Esophagus mucosa (tissue), 1 donor: ENCODE measurements at regions not wholly inside any gene's neighbourhood (a gene's known extent, or its start where the extent isn't known, plus 50 kb on each side); places are given as distances from the start of the nearest gene placed in this dataset.
"Not testable (repeated sequence)": the region's sequence is repeated elsewhere in the genome, so short reads cannot be mapped to it uniquely, and the experiment has no call there.

Experiments used
- ATAC-seq: fragments of 200-7000 bp; cut with Tn5 transposase; one replicate; pipeline ENCODE4 v1.9.1; 2020
- donor health status: DM: yes; HTN: yes; CAD: no.

DNA sequence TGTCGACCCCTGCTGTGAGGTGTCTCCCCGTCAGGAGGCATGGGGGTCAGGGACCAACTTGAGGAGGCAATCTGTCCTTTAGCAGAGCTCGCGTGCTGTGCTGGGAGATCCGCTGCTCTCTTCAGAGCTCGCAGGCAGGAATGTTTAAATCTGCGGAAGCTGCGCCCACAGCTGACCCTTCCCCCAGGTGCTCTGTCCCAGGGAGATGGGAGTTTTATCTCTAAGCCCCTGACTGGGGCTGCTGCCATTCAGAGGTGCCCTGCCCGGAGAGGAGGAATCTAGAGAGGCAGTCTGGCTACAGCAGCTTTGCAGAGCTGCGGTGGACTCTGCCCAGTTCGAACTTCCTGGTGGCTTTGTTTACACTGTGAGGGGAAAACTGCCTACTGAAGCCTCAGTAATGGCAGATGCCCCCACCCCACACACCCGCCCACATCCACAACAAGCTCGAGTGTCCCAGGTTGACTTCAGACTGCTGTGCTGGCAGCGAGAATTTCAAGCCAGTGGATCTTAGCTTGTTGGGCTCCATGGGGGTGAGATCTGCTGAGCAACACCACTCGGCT is 133.1 kb downstream of the CENPC start:
- ATAC-seq, result not testable (repeated sequence)

DNA sequence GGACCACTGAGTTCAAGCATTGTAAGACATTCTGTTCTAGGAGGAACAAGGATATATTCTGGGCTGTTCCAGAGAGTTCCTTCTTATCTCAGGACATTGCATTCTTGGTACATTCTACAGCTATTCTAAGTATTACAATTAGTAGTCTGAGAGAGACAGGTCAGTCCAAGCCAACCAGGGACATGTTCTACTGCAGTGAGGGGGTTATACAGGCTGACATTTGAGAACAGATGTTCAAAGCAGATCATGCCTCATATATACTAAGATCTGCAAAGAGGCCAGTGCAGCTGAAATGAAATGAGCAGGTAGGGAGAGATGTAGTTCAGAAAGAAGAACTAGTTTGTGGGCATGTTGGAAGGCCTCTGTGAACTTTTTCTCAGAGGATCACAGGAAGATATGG is 142.0 kb downstream of the CENPC start:
- no peak for ATAC-seq

DNA sequence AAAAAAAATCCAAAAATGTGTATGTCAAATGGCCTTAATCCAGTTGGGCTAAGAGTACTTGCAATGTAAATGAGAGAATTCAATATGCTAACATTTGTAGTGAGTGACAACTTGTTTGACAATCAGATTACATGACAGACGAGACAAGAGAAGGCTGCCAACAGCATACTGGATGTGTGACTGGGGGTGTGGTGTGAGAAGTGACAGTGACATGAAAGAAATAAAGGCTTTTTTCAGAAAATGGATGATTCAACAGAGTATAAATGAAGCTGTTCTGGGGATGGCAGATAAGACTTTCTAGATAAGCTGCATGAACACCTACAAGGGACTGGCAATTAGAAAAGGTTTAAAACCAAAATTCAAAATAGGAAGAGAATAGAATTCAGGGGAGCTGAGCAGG is 143.4 kb downstream of the CENPC start:
- no peak for ATAC-seq

DNA sequence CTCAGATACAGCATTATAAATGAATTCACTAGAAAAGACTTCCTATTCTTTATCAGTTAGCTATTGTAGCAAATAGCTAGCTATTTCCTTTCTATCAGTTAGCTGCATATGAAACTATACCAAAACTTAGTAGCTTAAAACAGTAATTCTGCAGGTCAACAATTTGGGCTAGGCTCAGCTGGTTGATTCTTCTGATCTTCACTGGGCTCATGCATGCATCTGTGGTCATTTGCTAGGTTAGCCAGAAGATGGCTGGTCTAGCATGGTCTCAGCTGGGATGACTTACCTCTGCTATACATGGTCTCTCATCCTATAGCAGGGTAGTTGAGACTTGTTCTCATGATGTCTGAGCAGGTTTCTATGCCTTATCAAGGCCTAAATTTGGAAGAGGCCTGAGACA is 147.4 kb downstream of the CENPC start:
- ATAC-seq, result no peak

DNA sequence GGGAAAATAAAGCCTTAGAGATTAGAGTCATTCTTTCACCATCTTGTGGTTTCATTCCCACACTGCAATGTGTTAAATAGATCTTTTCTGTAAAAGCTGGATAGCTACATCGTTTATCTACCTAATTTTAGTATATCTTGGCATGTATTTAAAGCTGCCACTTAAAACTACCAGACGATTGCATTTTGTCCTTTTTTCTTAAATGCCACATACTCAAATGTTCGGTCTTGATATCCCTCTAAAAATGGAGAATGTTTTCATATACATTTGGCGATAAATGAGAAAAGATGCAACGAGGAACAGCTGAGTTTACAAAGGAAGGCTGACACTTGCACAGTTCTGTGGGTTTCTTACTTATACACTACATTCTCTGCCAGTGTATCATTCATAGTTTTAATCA is 148.3 kb downstream of the CENPC start:
- no peak for ATAC-seq

DNA sequence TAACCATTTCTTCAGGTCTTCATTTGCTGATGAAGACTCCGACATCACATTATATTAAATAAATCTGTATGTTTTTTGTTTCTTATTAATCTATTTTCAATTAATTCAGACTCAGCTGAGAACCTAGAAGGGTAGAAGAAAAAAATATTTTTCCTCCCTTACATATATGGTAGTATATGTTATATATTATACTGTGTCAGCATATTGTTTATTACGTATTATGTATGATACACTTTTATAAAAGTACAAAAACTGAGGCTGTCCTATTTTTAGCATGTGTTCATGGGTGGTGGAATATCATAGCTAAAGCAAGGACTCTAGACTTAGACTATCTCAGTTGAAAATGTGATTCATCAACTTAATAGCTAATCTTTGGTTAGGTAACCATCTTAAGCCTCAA is 149.3 kb downstream of the CENPC start:
- no peak for ATAC-seq

DNA sequence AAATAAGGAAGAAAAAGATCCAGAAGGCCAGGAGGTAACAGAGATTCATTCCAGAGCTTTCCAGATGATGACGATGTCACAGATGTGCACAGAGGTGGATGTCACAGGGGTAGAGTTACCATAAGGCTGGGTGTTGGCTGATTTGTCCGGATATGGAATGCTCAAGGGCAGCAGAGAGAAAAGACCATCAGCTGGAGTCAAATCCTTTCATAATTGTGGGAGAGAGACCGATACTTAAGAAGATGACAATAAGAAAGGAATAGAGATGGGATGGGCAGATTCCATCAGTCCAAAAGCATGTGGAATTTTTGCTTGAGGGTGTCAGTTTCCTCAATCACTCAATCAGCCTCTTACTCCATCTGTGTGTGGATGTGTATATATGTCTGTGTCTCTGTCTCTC is 150.4 kb downstream of the CENPC start:
- no peak for ATAC-seq

DNA sequence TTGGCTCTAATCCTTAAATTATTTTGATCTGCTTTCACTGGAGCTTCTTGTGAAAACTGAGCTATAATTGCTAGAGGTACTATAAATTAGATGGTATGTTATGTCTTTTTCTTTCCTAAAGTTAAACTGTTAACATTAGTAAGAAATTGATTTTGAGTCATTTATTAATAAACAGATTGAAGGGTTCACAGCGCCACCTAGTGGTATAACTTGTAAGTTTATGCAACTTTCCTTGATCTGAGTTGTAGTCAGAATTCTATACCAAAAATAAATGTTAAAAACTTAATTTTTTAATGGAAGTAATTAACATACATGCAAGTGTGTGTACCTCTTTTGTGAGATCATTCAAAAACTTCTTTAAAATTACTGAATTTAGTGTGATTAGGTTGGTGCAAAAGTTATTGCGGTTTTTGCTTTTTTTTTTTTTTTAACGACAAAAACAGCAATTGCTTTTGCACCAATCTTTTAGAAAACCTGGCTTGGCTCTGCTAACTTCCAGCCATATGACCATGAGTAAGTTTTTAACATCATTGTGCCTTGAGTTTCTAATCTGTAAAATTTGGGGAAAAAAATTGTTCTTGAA is 151.5 kb downstream of the CENPC start:
- no peak for ATAC-seq

DNA sequence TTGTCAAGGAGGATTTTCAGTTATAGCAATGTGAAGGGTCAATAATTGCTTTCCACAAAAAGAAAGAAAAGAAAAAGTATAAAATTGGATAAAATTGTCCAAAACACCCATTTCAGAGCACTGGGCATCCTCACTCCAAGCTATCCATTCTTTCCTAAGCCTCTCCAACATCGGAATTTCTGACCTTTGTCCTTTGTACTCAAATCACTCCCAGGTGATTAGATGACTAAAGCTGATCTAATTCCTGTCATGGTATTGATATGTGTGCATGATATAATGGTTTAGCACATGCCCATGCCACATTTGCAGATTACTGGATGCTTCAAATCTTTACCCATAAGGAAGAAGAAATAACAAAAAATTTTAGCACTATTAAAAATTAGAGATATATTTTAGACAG is 152.3 kb downstream of the CENPC start:
- no peak for ATAC-seq

DNA sequence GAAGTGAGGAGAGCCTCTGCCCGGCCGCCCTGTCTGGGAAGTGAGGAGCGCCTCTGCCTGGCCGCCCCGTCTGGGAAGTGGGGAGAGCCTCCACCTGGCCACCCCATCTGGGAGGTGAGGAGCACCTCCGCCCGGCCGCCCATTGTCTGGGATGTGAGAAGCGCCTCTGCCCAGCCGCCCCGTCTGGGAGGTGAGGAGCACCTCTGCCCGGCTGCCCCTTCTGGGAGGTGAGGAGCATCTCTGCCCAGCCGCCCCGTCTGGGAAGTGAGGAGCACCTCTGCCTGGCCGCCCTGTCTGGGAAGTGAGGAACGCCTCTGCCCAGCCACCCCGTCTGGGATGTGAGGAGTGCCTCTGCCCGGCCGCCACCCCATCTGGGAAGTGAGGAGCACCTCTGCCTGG is 163.9 kb downstream of the CENPC start:
- not testable (repeated sequence) for ATAC-seq

DNA sequence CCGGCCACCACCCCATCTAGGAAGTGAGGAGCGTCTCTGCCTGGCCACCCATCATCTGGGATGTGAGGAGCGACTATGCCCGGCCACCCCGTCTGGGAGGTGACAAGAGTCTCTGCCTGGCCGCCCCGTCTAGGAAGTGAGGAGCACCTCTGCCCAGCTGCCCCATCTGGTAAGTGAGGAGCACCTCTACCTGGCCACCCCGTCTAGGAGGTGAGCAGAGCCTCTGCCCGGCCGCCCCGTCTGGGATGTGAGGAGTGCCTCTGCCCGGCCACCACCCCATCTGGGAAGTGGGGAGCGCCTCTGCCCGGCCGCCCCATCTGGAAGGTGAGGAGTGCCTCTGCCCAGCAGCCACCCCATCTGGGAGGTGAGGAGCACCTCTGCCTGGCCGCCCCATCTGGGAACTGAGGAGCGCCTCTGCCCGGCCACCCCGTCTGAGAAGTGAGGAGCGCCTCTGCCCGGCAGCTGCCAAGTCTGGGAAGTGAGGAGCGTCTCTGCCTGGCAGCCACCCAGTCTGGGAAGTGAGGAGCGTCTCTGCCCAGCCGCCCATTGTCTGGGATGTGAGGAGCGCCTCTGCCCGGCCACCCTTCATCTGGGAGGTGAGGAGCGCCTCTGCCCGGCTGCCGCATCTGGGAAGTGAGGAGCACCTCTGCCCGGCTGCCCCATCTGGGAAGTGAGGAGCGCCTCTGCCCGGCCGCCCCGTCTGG is 164.4 kb downstream of the CENPC start:
- ATAC-seq, result not testable (repeated sequence)

DNA sequence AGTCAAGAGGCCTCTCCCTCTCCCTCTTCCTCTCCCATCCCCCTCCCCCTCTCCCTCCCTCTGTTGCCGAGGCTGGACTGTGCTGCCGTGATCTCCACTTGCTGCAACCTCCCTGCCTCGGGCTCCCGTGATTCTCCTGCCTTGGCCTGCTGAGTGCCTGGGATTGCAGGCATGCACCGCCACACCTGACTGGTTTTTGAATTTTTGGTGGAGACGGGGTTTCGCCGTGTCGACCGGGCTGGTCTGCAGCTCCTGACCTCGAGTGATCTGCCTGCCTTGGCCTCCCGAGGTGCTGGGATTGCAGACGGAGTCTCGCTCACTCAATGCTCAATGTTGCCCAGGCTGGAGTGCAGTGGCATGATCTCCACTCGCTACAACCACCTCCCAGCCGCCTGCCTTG is 165.1 kb downstream of the CENPC start:
- ATAC-seq, result no peak

DNA sequence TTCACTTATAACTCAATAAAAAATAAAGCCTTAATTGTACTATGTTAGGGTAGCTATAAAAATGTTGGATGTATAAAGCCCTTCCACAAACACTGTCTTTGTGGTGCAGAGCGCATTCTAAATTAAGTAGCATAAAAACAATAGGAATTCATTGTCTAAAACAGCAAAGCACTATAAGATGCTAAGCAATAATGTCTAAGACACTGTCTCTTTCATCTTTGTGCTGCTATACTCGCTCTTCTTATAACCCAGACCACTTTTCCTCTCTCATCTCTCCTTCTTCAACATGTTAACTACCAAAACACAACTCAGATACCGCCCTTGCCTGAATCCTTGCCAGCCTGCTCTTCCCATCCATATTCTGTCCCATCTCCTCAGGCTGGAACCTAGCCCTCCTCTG is 170.0 kb downstream of the CENPC start:
- no peak for ATAC-seq

DNA sequence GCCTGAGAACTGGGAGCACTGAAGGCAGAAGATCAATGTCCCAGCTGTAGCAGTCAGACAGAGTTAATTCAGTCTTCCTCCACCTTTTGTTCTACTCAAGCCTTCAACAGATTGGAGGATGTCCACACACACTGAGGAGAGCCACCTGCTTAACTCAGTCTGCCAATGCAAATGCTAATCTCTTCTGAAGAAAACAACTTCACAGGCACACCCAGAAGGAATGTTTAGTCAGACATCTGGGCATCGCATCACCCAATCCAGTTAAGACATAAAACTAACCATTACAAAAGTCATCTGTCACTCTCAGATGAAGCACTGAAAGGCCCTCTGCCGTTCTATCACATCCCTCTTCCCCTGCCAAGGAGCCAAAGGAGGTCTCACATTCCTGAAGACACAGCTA is 173.7 kb downstream of the CENPC start:
- no peak for ATAC-seq

DNA sequence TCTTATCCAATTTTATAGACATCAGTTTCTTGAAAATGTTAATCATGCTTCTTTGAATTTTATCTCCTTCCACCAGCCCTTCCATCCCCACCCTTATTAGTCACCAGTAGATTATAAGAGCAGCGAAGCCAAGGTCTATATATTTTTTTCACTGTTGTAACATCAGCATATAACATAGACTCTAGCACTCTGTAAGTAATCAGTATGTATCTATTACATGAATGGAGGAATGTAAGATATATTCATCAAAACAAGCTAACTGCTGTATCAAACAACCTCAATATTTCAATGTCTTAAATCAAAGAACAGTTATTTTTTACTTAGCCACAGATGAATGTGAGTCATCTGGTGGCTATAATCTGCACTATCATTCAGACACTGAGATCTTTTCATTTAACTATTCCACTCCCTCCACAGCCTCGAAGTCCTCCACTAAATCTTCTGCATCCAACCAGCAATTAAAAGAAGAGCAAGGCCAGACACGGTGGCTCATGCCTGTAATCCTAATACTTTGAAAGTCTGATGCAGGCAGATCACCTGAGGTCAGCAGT is 178.9 kb downstream of the CENPC start:
- ATAC-seq, result no peak

DNA sequence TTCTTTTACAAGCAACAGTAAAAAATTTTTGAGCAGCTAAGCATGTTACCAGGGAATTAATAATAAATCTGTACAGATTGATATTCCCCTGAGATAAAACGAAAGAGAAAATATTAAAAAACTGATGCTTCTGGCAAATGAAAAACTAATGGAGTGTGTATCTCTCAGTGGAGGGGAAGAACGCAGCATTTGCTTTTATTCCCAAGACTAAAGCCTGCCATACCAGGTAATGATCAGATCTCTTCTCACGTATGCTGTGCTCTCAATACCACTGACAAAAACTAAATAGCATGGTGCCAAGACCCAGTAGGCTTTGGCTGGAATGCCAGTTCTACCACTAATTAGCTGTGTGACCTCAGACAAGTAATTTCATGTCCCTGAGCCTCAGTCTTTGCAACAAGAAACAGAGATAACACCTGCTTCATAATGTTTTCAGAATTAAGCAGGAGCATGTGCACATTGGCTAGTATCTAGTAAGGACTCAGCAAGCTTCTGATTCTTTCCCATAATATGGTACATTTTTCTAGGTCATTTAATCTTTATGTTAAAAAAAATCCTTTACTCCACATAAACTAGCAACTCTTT is 179.6 kb downstream of the CENPC start:
- no peak for ATAC-seq

DNA sequence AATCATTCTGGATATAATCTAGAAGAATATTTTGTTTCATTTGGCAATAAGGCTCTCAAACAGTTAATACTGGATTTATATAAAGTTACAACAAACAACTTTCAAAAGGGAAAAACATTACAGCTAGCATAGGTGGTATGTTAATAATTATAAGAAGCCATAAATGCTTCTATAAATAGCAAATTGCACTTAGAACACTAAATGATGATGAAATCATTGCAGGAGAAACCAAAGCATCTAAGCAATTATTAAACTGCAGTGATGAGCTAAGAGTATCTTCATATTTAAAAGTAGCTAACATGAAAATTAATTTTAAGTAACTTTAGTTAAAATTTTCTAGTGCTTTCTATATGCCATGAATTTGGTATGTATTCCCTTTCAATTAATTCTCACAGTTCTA is 189.5 kb downstream of the CENPC start:
- ATAC-seq, result no peak

DNA sequence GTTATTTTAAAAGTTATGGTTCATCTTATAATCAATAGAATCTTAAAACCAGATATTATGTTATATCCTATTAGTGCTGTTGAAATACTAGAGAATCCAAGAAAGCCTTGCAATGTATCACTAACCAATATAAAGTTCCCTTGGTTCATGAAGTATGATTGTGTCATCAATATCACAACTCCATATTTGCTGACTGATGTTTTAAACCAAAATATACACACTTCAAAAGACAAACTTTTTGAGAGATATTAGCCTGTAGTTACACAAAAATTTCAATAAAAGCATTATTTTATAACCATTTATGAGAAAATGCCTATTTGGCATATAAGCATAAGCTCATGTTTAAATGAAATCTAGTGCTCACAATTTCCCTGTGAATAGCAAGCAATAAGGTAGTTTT is 198.6 kb downstream of the CENPC start:
- ATAC-seq, result no peak

DNA sequence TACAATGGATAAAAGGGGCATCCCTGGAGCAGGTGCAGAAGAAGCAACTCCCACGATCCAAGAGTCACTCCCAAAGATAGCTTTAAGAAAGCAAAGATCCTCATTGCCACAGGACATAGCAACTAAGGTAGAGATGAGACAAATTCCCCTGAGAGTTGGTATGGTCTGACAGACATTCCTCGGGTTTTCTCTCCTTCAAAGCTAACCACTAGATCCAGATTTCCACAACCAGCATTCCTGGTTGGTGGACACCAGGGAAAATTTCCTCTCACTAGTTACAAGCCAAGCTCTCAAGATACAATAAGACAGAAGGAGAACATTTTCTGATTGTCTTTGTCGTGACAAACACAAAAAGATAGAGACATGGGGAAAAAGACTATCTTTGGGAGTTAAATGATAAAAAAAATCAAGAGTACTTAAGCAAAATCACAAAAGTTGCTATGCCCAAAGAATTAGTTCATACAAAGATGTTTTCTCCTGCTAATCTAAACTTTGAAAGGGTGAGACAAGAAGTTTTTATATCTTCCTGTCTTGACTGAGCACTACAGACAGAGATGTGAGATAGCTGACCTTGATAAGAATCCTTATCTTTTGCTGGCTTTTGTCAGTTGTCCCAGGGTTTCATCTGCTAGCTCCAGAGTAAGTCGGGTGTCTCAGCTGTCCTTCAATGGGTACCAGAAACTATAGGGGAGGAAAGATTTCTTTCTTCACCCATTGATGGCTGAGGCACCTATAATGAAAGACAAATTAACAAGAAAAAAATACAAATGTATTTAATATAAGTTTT is 200.5 kb downstream of the CENPC start:
- ATAC-seq, result no peak

DNA sequence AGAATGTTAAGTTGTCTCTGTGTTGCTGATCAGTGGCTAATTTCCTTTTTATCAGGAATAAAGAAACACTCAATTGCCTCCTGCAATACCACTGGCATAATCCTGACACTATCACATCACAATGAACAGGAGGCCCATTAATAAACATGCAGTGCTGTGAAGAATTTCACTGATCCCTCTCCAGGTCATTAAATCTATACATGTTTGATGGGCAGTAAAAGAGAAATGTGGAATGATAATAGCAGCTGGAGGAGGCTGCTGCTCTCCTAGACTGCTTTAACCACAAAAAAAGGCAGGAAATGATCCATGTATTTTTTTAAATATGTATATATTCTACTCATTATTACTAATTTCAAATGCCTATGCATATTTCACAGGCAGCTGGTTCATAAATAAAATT is 202.1 kb downstream of the CENPC start:
- no peak for ATAC-seq

DNA sequence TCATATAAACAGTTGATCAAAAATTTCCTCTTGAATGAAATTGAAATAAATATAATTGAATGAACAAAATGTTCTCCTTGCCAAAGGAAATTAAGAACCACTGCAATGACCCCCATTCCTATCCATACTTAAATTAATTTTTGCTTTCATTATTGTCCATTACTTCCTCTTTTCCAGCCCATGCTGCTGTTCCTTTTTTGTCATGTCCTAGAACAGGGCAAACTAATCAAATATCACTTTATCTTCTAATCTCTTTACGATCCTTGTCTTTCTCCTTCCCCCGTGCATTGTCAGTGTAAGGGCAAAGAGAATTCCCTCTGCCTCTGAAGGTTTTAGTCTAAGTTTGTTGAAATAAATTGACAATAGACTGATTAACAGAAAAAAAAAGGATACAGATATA is 203.0 kb downstream of the CENPC start:
- ATAC-seq, result no peak

DNA sequence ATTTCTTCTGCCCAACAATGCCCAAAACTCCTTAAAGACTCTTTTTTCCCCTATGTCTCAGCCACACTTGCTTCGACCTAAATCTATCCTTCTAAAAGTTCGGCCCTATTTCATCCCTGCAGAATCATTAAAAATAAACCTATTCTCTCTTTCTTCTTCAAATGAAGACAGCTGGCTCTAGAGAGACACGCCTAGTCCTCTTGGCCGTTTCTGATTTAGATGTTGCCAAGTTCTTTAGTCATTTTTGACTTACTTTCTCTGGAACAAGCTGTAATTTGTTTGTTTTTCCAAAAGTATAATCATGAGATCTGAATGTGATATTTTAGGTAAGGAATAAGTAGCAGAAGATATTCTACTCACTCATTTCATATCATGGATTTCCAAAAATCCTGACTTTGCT is 211.6 kb downstream of the CENPC start:
- ATAC-seq, result no peak

DNA sequence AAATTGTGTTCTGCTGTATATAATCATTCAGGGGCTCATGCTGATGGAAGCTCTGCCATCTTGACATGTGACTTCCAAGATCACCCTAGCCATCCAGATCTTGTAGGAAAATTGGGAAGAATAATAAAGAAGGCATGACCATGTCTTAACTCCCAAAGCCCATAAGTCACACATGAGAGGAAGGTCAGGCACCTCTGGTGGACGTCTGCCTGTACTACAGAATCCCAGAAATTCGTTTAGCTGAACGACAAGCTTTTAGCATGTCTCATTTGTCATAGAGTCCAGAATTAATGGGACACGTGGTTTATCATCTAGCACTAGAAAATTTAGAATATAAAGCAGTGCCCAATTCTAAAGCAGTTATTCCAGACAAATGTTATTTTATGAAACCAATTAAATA is 212.7 kb downstream of the CENPC start:
- no peak for ATAC-seq
